B cell (primary cell): ENCODE measurements at regions not wholly inside any gene's neighbourhood (a gene's known extent, or its start where the extent isn't known, plus 50 kb on each side); places are given as distances from the start of the nearest gene placed in this dataset.

Source experiments
- CTCF ChIP-seq: fragments of 200-600 bp; IDR thresholded peaks from one replicate; pipeline ENCODE4 v1.8.0; 2022; ENCODE audit warnings: antibody characterized with exemption, mild to moderate bottlenecking
- EZH2 ChIP-seq: IDR thresholded peaks from 2 replicates; pipeline ENCODE4 v1.6.1; 2012; ENCODE audit warnings: borderline replicate concordance, low read depth, mild to moderate bottlenecking, moderate library complexity, low read length; ENCODE audit not compliant: insufficient read depth, poor library complexity, severe bottlenecking

- no peak for TF ChIP-seq CTCF
- no peak for TF ChIP-seq EZH2
These were observed 438.9 kb upstream of the FAR2 start for GRCh38 chr12:28709986-28710685.
